Inferior parietal cortex (tissue), 1 donor: ENCODE measurements at regions not wholly inside any gene's neighbourhood (a gene's known extent, or its start where the extent isn't known, plus 50 kb on each side); places are given as distances from the start of the nearest gene placed in this dataset.

Experiments used
- DNase-seq: peaks from one replicate; pipeline ENCODE4 v3.0.0-alpha.2; 2016; ENCODE audit errors: extremely low spot score

DNA sequence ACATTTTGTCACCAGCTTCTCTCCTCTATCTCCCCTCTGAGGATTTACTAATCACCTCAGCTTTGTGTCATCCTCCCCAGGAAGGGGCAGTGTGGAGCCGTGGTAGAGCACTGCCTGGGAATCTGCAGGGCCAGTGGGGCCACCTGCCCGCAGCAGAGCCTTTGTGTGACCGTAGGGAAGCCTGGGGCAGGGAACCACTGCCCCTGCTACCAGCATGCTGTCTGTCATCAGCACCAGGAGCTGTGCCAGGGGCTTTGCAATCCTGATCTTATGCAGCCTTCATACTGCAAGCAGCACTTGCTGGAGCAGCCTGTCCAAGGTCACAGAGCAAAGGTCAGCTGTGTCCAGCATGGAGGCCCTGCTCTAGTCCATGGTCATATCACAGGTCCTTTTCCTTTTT, 170.2 kb upstream of the IL12A start:
- no peak for DNase-seq

DNA sequence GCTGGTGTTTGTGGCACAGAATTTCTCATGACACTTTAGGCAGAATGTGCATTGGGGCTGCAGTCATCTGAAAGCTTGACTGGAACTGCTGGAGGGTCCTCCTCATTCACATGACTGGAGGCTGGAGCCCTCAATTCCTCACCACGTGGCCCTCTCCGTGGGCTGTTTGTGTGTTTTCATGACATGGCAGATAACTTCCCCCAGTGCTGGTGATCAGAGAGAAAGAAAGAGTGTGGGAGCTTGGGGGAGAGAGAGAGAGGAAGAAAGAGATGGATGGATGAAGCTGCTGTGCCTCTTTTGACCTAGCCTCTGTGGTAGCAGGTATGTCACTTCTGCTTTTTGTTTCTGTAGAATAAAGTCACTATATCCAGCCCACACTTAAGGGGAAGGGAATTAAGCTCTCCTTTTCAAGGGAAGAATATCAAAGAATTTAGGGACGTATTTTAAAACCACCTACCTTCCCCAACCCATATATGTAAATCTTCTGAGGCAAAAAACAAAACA, 169.6 kb upstream of the IL12A start:
- no peak for DNase-seq

DNA sequence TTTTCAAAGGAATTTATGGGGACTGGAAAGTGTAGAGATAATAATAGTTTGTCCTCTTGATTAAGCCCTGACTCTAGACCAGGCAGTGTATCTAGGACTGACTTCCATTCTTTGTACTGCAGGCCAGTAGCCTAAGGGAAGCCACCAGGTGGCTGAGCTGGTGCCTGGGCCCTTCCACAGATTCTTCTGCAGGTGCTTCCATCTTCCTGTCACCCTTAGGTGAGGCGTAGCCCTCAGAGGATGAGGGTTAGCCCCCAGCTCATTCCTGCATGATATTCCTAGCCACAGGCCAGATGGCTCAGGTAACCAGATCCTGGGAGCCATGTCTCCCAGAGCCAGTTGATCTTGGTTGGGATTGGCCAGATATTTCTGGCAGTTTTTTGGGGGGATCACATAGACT, 169.0 kb upstream of the IL12A start:
- no peak for DNase-seq

DNA sequence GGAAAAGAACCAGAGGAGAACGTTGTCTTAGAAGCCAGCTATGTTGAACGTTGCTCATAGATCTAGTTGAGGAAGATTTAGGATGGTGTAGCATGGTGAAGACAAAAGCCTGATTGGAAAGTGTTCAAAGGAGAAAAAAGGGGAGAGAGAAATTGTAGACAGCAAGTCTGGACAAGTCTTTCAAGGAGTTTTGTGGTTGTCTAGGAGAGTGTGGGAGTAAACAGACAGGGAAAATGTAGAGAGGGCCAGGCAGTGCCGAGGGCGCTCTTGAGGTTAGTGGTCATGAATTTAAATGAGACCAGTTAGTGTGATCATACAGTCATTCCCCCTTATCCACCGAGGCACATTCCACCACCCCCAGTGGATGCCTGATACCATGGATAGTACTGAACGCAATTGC, 167.5 kb upstream of the IL12A start:
- DNase-seq = no peak

DNA sequence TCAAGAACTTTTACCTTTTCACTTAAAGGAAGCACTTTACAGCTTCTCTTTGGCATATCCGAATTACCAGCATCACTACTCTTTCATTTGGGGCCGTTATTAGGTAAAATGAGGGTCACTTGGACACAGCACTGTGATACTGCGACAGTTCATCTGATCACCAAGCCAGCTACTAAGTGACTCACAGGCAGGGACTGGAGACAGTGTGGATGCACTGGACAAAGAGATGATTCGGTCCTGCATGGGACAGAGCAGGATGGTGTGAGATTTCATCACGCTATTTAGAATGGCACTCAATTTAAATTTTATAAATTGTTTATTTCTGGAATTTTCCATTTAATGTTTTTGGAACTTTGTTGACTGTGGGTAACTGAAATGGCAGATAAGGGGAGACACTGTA, 166.9 kb upstream of the IL12A start:
- no peak for DNase-seq

DNA sequence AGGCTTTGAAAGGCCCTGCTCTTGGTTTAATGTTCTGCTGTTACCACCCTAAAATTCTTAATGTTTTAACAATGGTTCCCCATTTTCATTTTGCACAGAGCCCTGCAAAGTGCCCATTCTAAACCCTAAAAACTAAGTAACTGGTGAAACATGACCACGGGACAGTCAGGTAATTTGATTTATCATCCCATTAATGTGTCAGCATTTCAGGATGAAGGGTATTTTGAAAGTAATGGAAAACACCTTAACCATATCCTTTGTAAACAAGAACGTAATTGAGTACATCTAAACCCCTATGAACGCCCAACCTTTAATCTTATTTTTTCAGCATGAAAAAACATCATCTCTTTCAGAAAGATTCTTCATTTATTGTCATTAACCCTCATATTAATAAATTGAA, 164.9 kb upstream of the IL12A start:
- DNase-seq = no peak

DNA sequence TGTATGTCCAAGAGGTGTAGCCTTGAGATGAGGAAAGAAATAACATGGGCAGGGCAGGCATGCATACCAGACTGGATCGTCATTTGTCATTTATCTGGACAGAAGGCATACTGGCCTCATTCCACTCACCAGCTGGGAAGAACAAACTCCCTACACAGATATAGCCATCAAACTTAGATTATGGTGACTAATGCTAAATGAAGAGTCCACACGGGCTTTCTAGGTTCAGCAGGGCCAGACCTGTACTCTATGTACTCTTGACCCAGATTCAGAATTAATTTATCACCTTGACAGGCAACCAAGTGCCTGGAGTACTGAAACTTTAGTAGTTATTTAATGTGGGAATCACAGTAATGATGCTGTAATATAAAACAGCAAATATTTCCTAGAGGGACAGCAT, 164.3 kb upstream of the IL12A start:
- no peak for DNase-seq

DNA sequence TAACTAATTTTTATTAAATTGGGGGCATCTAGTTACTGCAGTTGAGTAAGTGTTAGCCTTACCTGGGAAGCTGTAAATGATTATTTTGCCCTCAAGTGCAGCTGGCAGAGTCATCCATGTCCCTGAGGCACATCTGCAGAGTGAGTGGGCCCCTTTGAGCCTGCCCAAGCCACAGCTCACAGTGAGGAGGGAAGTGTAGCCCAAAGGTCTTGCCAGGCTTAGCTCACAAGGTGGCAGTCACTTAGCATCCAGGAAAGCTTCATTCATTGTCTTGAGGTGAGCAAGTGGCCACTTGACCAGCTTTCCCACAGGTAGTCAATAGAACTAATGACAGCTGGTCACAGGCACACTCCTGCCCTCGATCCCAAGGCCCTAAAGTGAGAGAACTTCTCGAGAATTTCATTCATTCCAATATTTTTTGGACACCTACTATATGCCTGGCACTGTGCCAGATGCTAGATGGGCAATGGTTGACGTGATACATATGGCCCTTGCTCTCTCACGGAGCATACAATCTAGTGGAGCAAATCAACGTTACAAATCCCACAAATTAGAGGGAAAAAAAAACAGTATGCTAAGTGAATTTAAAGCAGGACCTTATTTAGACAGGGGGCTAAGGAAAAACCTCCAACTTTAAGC, 163.3 kb upstream of the IL12A start:
- DNase-seq = no peak

DNA sequence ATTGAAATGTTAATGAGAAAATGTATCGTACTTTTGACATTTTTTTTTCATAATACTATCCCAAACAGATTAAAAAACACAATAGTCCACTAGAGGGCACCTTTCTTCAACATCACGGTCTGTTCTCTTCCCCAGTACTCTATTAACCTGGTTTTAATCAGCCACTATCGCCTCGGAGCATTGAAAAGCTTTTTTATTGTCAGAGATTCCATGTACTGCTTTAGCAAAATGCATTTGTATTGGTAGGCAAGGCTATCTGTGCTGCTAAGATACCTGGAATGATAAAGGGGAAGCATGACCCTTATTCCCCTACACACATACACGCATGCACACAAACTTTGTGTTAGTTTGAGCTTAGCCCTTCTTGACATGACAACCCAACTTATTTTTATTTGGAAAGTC, 160.1 kb upstream of the IL12A start:
- peak; percentile 87 for DNase-seq

DNA sequence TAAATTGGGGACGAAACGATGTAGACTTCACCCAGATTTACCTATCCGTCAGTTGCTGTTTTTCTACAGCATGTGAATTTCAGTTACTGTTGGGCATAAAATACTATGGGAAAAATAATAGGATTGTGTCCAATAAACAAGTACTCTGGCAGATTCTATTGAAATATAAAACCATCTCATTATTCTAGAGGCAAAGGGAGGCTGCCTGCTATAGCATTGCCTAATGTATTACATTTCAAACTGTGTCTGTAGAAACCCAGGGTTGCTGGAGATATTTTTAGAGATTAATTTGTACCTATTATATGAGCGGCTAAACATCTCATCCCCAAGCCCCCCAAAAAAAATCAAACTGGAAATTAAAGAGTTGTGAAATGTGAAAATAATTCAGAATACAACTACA, 159.6 kb upstream of the IL12A start:
- no peak for DNase-seq

DNA sequence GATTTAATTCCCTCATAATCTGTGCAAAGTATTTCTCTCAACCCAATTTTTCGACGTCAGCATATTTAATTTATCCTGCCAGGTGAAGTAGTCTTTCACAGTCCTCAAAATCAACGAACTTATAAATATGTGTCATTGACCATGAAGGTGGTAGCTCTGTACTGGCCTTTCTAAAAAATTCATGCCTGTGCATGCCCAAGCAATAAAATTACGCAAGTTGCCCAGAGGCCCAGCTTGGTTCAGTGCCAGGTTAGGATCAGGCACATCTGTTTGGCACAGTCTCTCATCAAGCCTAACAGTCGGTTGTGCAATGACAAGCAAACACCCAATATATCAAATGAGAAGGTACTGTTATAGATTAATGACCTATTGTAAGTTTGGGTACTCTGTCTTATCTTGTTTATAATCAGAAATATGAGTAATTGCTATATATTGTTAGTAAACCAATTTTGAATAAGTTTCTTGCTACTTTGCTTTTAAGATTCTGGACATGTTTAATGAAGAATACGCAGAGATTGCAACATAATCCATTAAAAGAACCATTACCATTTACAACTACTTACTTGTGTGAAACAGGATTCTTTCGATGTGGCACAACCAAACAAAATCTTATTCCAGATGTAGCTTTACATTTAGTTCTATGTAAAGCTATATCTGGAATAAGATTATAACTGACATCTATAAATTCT, 159.0 kb upstream of the IL12A start:
- no peak for DNase-seq

DNA sequence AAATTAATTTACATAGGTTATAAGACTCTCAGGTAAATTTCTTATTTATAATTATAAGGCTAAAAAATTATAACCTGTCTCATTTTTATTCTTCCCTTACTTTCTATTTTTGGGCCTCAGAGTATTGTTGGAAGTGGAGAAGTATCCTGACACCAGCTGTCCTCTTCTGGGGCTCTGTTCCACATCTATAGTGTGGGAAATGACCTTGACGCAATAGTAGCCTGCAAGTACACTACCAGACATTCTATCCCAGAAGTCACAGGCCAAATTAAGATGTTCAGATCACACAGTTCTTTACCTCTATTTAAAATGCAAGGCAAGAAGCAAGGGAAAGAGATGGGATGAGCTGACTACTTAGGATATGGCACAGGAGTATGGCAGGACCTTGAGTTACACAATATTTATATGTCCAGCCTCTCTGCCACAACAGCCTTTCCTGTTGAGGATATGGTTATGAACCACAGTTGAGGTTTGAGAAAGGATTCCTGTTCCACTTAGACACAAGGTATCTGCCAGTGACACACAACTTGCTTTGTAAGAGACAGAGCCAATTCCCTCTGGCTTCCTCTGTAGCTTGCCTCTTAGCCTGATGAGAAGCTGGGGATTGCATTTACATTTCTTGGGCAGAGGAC, 158.0 kb upstream of the IL12A start:
- DNase-seq = no peak

DNA sequence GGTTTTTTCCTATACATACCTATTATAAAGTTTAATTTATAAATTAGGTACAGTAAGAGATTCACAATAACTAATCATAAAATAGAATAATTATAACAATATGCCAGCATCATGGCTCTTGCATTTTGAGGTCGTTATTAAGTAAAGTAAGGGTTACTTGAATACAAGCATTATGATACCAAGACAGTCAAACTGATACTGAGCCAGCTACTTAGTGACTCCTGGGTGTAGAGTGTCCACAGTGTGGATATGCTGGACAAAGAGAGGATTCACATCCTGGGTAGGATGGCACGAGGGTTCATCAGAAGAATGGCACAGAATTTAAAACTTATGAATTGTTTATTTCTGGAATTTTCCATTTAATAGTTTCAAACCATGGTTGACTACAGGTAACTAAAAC, 157.2 kb upstream of the IL12A start:
- no peak for DNase-seq

DNA sequence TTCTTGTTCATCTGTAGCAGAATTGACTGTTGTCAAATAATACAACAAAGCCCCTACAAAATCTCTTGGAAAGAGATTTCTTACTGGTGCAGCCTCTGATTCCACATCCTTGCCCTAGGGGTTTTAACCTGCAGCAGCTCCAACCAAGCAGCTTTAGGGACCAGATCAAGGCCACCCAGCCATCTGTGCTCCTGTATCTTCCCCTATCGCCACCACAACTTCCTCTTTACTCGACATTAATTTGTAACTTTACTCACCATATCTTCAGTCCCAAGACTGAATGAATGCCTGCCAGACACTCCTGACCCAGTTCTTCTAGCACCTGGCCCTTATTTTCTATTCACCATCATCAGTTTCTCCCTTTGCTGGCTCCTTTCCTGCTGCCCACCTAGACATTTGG, 156.6 kb upstream of the IL12A start:
- no peak for DNase-seq

DNA sequence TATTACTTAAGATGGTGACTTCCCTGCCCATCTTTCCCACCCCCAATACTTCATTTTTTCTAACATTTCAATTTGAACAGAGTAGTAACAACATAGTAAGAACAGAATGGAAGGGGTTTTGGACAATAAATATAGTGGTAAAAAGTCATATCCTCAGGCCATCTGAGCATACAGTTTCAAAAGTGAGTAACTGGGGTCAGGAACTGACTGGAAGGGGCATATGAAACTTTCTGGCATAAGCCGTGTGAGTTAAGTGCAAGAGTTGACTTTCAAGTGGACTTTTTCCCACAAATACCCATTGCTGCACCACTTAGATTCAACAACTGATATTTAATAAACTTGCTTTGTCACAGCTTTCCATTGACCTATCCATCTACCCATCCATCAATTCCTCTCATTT, 153.5 kb upstream of the IL12A start:
- no peak for DNase-seq

DNA sequence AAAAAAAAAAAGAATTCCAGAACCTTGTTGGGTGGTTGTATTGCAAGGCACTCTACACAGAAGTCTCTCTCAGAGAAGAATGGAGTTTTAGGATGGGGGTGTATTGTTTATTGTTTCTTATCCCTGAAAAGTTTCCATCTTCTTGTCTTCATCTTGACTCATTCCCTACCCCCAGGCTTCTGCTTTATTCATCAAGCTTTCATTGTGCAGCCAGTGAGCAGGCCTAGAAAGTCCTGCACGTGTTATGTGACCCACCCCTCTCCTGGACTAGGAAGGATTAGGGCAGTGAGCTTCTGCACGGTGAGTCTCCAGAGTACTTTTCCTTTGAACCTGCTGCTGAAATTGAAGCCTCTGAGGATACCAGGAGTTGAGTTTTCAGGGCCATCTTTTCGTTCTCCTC, 150.9 kb upstream of the IL12A start:
- no peak for DNase-seq

DNA sequence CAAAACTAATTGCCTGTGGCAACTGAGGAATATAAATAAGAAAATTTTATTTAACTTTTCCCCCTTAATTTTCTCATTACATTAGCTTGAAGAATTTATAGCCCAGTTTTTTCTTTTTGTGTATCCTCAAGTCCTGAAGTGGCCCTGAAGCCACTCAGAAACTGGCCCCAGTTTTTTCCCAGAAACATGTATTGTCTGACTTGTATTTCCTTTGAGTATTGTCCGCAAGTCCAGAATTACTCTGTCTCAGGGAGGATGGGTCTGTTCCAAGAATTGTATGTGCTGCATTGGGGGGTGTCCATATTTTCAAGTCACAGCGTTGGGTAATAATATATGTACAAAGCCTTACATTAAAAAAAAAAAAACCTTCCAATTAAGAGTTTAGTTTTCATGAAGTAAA, 149.7 kb upstream of the IL12A start:
- no peak for DNase-seq

DNA sequence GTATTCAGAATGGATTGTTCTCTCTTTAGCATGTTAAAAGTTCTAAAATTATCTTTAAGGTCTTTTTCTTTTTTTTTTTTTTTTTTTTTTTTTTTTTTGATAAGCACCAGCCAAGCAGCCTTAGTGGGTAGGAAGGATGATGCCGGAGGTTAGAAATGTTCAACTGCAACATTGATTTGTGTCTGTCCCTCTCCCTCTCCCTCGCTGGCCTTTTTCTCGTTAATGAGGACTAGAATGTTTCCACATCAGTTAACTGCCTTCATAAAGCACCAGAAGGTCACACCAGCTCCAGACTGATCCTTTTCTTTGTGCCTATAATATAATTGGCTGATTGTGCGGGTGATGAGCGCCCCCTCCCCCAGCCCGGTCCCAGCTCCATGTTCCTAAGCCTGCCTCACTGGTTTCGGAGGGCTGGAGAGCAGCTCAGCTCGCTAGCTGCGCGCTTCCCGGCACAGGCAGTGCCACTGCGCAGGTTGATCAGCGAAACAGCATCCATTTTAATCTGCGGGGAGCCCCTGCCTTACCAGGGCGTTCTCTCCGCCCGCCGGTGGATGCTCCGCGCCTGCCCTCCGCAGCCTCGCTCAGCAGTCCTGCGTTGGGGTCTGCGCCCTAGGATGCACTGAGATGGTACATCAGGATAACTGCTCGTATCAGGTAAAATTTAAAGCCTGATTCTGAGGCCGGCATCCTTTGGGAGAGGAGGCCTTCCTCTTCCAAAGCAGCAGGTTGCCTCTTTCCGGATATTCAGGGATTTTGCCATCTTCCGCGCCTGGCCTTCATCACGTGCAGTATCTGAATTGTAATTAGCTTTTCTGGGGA, 148.9 kb upstream of the IL12A start, which contains the start of gene SCHIP1:
SCHIP1 (plus strand) TSS at position 301 of the 819 bp plus-strand sequence.
- peak; percentile 79 for DNase-seq

DNA sequence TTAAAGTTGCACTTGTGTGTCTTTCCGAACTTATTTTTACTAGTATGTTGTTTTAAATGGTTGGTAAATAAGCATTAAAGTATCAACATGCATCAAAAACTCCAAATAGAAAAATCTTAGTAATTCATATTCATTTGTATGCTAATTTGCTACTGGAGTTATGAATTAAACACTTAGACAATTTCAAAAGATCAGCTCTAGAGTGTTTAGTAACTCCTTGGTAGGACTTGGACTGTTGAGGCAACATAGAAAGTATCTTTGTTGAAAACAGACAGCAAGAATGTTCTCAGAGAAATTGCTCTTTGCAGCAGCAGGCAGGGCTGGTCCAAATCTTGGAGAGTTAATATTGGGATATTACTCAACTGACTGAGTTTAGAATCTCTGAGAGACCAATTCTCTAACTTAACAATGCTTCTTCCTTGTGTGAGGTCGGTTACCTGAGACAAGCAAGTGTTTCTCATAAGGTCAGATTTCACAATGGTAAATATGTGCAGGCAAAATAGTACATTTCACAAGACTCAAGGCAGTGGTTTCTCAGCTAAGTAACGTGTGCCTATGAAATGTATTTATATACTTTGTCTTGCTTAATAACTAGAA, 147.8 kb upstream of the IL12A start:
- DNase-seq = peak; percentile 69

DNA sequence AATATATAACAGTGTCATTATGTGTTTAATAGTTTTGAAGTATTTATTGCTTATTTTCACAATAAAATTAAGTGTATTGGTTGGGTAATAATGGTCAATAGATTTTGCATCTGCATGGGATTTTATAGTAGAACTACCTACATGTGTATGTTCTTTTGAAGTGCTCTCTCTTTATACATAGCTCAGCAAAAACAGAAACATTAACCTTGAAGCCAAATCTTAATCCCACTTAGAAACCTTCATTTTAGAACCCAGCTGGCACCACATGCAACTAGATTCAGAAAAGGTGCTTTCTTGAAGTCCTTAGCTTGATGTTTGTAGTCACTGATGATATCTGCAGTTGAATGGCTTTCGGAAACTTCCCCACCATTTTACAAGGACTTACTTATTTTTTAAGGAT, 146.9 kb upstream of the IL12A start:
- DNase-seq = no peak

DNA sequence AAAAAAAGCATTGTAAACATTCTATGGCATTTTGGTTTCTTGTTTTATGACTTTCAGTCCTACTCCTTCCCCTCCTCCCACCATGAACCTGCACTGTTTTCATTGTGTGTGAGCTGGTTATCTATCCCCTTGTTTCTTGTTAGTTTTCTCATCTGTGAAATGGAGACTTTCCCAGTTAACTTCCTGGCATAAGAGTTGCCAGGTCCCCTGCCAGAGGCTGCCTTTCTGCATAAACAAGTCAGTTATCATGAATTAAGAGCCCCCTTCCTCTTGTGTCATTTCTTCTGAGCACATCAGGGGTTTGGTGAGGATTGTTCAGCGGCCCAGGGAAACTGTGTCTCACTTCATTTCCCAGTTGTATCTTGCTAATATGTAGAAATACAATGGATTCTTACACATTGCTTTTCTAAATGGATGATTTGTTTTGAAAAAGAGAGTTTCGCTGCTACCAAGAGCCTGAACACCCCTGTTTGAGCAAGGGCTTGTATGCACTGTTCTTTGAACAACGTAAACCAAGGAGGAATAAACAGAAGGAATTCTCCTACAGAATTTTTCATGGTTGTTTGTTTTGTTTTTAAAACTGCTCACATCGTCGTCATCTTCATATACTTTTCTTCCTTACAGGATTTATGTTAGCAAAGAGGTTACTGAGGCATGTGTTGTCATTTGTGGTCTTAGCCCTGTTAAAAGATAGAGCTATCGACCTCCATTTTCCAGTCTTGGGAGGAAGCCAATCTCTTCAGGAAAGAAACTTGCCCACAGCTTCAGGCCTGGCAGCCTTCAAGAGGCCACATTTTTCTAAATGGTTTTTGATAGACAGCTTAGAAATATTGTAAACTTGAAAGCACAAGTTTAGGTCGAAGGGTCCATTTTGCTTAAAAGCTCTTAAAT, 144.6 kb upstream of the IL12A start:
- peak; percentile 59 for DNase-seq
